HG03442 (cell line): ENCODE measurements at regions not wholly inside any gene's neighbourhood (a gene's known extent, or its start where the extent isn't known, plus 50 kb on each side); places are given as distances from the start of the nearest gene placed in this dataset.
"Not testable (repeated sequence)": the region's sequence is repeated elsewhere in the genome, so short reads cannot be mapped to it uniquely, and the experiment has no call there.

ENCODE experiments used
- ATAC-seq: cut with Tn5 transposase; IDR thresholded peaks from one replicate; pipeline ENCODE4 v1.9.1; 2021; ENCODE audit warnings: mild to moderate bottlenecking, moderate library complexity; ENCODE audit not compliant: unreplicated experiment

DNA sequence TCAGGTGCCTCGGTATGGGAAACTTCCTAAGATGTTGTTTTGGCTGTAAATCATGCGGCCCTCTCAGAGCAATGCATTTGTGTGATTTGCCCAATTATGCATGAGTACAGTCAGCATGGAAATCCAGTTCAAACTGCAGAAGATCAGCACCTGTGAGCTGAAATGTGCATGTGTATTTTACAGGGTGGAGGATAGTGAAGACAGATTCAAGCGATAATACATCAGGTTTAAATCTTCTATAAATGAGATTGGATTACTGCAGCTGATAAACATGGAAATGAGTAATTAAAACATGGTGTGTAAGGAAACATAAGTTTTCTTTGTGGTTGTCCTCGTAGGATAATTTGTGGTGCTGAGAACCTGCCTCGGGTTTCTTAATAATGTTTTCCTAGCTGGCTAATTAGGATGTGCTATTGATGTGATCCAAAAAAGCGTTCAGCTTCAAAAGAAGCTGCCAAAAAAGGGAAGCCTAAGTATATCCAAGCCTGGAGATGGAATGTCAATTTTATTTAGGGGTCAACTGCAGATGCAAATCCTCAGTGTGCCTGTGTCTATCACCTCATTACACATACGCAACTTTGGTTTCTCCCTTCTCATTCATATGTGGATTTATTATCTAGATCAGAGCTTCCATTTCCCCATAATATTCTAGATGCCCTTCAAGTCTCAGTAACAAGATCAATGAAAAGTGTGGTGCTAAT is 117.1 kb upstream of the CCDC28A start:
- no peak for ATAC-seq

DNA sequence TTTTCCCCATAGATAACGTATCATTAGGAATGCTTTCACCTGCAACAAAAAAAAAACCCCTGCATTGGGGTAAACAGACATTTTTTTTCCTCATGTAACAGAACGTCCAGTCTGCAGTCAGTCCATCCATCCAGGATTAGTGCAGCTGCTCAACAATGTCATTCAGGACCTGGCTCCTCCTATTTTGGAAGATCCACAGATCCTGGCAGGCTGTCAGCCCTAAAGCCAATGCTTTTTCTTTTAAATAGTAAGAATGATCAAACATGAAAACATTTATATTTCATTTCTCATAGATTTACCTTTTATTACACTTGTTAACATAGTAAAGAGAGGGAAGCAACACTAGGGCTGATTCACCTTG is 116.5 kb upstream of the CCDC28A start:
- no peak for ATAC-seq

DNA sequence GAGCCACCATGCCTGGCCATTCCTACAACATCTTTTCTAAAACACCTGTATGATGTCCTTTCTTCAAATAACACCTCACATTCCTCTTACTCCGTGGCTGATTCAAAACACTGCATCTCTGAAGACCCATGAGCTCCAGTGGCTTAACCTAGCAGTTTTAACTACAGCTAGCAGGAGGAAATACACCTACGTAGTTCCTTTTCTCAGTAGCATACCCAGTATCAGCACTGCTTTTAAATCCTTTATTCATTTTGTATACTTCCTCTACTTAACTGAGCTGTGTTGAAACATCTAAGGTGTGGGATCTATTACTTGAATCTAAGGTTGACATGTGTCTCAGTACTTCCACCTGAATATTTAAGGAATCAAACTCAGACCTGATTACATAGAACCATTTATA is 113.6 kb upstream of the CCDC28A start:
- ATAC-seq: no peak

DNA sequence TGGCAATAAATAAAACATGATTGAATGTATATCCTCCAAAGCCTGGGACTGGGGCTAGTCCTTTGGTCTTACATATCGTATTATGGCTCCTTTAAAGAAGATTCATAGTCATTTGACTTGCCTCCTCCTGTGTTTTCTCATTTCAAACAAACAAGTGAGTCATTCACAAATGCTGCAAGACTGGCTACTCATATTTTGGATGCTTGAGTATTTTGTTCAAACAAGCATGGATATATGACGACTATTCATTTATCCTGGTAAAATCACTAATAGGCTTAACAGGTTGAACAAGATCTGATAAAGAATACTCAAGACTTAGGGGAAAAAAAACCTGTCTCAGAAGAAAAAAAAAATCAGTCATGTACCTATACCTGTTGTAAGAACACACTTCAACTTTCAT is 111.1 kb upstream of the CCDC28A start:
- ATAC-seq: no peak

DNA sequence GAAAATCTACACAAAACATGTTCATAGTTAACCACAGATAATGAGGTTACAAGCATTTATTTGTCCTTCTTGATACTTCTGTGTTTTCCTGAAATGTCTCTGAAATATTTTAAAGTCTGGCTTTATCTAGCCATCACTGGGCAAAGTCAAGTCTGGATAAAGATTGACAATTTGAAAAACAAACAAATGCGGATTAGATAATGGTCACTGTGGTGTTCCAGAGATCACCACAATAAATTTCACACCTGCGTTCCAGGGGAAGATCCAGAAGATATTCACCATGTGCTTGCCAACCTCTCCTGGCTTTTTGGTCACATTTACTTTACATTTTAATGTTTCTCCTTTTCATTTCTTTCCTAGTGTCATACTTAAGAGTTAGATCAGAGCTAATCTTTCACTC is 109.7 kb upstream of the CCDC28A start:
- ATAC-seq: no peak

DNA sequence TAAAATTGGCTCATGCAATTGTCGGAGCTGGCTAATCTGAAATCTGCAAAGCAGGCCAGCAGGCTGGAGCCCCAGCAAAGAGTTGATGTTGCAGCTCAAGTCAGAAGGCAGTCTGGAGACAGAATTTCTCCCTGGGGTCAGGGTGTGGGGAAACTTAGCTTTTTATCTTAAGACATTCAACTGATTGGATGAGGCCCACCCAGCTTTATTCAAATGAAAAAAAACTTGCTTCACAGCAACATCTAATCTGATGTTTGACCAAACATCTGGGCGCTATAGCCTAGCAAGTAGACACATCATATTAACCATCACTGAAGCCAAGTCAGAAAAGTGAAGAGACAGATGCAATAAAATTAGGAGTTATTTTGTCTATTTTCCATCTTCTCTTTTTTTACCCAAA is 108.8 kb upstream of the CCDC28A start:
- ATAC-seq: no peak

DNA sequence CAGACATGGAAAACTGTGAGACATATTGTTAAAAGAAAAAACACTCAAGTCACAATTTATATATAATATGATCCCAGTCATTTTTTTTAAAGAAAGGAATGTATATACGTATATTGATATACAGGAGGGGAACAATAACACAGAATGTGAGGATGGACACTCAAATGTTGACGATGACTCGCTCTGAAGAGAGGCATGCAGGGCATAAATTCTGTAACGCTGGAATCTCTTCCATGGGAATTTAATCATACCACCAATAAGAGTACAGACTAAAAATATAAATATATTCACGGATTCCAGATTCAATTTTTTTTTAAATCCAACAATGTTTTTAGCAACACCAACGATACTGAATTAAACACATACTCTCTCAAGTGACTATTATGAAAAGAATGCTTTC is 106.9 kb upstream of the CCDC28A start:
- ATAC-seq: no peak

DNA sequence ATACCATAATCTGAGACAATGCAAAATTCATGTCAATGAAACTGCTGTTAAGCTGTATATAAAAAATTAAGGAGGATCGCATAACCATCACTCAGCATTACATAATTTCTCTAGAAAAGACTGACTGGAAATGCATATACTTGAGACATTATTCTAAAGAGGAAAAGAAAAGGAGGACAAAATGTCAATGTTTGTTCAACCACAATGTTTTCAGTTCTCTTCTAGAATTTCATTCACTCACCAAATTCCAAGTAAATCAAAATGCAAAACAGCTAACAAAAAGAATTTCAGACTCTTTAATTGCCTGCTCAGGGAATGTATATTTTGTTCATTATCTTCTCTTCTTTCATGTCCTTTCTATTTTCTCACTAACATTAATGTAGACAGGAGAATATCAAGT is 106.2 kb upstream of the CCDC28A start:
- ATAC-seq: no peak

DNA sequence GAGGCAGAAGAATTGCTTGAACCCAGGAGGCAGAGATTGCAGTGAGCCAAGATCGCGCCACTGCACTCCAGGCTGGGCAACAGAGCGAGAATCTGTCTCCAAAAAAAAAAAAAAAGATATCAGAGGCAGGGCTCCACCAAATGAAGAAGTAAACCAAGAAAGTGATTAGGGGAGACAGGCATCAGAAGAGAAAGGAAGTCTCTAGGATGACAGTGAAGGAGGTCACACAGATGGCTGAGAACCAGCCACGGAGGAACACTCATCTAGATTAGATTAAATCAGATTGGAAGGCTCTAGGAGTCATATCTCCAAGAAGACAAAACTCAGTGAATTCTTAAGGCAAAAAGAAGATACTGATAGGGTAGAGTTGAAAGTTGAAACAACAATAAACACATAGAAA is 102.2 kb upstream of the CCDC28A start:
- no peak for ATAC-seq

DNA sequence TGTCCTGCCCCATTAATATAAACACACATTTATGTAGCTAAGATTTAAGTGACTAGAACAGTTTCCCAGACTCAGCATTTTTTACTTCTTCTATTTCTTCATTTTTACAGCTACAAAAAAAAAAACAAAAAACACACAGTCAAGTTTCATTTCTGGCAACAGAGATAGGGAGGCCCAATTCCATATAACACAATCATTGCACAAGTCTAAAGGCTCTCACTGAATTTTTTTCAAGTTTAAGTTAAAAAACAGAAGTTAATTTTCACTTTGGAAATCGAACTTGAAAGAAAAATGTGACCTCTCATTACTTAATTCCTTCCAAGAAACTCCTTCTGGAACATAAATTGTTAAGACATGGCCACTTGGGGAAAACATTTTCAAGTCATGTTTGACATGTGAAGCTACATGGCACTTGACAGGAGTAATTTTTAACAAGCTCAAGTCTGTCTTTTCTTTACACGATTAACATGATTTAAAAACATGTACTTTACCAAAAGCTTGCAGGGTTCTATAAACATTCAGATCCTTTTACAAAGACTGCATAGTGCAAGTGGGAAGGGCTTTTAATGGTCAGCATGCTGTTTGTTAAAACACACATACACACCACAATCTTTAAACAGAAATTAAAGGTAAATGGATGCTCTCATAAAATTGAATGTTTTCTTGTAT is 100.1 kb upstream of the CCDC28A start:
- no peak for ATAC-seq

DNA sequence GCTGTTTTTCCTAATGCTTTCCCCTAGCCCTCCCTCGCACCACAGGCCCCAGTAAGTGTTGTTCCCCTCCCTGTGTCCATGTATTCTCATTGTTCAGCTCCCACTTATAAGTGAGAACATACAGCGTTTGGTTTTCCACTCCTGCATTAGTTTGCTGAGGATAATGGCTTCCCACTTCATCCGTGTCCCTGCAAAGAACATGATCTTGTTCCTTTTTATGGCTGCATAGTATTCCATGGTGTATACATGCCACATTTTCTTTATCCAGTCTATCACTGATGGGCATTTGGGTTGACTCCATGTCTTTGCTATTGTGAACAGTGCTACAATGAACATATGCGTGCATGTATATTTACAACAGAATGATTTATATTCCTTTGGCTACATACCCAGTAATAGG is 99.1 kb upstream of the CCDC28A start:
- not testable (repeated sequence) for ATAC-seq

DNA sequence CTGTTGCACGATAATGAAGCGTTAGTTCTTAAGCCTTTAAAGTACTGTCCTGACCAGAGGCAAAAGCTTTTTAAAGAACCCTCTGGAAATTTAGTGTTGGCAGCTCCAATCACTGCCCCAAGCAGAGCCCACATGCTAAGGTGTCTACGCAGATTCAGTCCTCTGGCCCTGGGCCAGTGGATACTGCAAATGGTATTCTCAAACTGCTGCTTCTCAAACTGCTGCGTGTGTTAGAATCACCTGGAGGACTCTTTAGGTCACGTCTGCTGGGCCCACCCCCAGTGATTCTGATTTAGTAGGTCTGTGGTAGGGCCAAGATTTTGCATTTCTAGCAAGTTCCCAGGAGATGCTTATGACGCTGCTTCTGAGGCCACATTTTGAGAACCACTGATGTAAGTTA is 96.0 kb upstream of the CCDC28A start:
- ATAC-seq: no peak

DNA sequence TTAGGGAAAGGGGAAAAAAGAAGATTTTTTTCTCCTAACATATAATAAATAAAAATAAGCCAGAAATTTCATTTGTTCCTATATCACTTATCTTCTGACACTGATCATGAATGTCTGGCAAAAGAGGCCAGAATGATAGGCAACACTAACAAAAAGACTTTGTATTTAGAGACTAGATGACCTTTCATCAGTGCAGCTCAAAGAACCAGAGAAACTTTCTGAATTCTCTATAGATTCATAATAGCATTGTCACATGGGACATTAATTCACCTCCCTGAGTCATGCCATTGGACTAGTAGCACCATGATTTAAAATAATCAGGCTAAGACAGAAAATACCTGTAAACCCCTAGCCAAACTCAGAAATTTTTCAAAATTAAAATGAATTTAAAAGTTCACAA is 95.4 kb upstream of the CCDC28A start:
- no peak for ATAC-seq

DNA sequence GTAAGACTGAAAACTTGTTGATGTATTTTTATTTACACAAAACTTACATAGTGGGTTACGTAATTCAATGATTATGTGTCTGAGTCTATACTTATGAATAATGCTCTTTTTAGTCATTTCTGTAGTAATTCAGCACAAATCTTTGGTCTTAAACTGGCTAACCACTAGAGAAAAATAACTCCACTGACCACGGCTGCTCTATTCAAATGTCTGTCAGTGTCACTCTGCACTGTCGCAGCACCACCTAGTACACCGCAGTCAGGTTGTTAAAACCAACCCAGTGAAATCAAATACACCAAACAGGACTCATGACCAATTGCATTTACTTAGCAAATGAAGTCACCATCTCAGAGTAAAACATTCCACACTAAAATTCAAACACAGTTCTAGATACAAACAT is 93.5 kb upstream of the CCDC28A start:
- ATAC-seq: no peak

DNA sequence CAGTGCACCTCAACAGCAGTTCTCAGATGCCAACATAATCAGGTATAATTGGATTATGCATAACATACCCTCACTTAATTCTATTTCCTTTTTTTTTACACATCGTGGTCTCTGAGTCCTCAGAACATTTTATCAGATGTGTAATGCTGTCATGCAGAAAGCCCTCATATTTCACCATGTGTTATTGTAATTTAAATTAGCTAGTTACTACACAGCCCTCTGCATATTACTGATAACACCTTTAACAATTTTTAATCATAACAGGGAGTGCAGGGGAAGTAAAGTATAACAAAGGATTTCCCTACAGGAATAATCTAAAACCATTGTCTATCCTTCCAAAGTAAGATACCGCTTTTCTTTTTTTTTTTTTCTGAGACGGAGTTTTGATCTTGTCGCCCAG is 91.9 kb upstream of the CCDC28A start:
- ATAC-seq: no peak

DNA sequence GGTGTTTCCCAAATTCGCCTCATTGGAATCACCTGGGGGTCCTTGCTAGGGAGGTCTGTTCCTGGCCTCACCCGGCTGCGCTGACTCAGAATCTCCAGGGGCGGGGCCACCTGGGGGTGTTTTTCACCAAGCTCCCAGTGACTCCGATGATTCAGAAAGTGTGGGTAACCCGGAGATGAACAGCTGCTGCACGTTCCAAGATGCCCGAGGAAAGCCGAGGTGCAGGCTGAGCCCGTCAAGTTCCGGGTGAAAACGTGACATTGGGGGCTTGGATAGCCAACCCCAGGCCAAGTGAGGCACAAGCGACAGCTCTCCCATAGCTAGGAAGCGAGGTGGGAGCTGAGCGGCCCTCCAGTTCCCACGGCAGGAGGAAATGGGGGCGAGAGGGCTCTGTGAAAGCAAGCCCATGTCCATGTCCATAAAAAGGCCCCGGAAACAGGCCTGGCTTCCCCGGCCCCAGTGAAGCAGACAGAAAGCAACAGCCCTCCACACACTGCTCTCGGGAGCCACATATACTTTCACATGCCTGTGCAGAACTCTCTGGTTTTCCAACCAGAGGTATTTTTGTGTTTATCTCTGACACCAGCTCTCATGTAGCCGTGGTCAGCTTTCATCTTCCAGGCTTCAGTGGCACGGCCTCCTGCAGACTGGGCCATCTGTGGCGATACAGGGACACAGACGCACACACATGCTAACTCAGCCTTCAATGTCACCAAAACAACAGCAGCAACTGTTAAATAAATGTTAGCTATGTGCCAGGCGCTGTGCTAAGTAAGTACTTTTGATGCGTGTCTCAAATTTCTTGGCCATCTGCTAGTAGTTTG is 90.7 kb upstream of the CCDC28A start:
- no peak for ATAC-seq

DNA sequence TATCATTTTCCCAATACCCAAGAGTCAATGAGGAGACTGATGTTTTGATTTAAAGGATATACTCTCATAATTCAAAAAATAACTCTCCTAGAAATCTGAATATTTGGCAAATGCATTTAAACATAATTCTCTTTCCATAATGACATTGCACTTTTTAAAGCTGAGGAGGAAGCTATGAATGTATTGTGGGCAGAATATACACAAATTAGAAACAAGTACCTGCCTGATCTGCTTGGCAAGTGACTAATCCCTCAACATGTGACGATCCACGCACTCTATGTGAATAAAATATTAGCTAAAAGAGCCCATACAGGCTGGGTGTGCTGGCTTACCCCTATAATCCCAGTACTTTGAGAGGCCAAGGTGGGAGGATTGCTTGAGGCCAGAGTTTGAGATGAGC is 88.3 kb upstream of the CCDC28A start:
- ATAC-seq: no peak

DNA sequence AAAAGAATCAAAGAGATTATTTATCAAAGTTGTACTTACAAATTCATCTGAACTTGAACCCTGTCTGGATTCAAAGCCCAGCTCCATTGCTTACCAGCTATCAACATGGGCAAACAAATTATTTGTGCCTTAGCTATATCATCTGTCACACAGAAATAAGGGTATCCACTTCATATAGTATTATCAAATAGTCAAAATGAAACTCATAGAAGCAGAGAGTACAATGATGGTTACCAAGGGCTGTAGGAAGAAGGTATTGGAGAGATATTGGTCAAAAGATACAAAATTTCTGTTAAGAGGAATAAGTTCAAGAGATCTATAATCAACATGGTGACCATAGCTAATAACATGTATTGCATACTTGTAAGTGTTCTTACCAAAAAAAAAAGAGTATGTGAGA is 87.8 kb upstream of the CCDC28A start:
- ATAC-seq: no peak

DNA sequence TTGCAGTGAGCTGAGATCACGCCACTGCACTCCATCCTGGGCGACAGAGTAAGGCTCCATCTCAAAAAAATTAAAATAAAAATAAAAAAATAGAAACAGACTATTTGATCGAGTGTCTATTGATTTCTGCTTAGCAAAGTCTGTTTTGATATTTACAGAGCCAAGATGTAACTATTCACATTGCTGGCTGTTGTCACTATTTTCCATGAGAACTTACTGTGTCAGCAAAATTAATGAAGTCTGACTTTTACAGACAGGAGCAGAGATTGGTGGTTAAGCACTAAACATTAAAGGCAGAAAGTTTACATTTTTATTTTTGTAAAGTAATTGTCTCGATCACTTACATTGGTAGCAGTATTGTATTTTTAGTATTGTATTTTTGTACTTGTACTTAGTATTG is 85.0 kb upstream of the CCDC28A start:
- no peak for ATAC-seq

DNA sequence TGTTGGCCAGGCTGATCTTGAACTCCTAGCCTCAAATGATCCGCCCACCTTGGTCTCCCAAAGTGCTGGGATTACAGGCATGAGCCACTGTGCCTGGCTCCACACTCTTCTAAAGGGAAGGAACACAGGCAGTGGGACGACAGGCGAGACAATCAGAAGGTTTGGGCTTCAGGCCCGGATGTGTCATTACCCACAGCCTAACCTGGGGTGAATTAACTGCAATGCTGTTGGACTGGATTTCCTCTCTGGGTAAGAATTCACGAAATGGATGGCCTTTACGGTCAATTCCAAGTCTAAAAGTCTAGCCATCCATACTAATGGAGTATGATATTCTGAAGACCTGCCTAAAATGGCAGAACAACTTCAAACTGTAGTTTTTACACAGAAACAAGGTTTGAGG is 83.7 kb upstream of the CCDC28A start:
- ATAC-seq: no peak

DNA sequence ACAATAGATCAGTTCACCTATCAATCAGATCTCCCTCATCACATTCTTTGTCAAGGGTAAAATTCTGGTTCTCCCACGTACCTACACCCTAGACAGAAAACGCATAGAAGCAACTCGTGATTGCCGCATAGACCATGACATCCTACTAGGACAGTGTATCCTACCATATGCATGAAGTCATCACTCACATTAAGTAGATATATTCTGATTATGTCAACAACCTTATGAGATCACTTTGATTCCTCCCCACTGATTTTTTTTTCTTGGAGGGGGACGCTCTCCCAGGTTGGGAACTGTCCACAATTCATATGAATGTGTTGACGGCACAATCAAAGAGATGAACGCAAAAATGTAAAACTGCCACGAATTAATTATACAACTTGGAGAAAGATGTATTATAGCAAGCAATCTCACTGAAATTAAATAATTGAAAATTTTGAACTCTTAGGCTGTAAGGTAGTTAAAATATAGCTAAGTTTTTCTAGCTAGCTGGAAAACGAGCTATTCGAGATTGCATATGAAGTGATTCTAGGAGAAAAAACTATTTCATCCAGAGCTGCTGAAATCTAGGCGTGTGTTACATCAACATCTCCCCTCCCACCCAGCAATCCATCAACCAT is 82.5 kb upstream of the CCDC28A start:
- no peak for ATAC-seq

DNA sequence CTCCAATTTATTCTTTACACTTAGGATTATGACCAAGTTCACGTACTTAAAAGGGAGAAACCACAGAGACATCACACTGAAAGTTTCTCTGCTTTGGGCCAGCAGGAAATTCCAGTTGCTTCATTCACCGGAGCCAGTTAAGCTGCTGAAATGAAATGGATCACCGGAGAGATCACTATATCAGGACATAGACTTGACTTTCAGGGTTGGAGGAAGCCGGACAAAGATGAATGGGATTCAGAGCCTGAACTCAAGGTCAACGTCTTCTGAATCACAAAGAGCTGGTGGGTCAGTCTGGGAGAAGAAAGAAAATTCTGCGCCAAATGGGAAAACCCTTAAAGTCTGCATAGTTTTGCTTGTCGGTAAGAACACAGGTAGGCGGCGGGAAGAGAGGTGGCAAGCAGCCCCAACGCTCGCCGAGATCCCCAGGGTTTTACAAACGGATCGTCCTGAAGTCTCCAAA is 81.9 kb upstream of the CCDC28A start:
- no peak for ATAC-seq
